GM12878 (cell line): ENCODE measurements at regions not wholly inside any gene's neighbourhood (a gene's known extent, or its start where the extent isn't known, plus 50 kb on each side); places are given as distances from the start of the nearest gene placed in this dataset.

Source experiments
- ATAC-seq: fragments of 200-7000 bp; cut with Tn5 transposase; 3 replicates; pipeline ENCODE4 v1.9.1; 2020; ENCODE audit warnings: mild to moderate bottlenecking, moderate library complexity
- BruUV-seq: library from RNA; stranded (reverse); fragments of 400-500 nt; replicated peaks from 2 replicates; lab custom pipeline; 2021; lab: Mats Ljungman, UMichigan
- CTCF ChIA-PET: fragments of 300-600 bp; sonication (Branson Sonifier 250); formaldehyde crosslinking; extraction: SDS; loops from one replicate; lab custom pipeline; 2021; ENCODE audit warnings: inconsistent platforms; lab: Yijun Ruan, JAX
- POLR2A ChIA-PET: fragments of 350-600 bp; formaldehyde crosslinking; extraction: SDS; loops from one replicate; lab custom pipeline; 2021; ENCODE audit warnings: inconsistent platforms; lab: Charles Lee
- RAD21 ChIA-PET: fragments of 300-600 bp; sonication (Branson Sonifier 250); formaldehyde crosslinking; loops from one replicate; lab custom pipeline; 2023; ENCODE audit warnings: antibody characterized with exemption; ENCODE audit not compliant: unreplicated experiment; lab: Charles Lee
- SMC1A ChIA-PET: fragments of 300-600 bp; sonication (Branson Sonifier 250); formaldehyde crosslinking; loops from one replicate; lab custom pipeline; 2023; ENCODE audit not compliant: unreplicated experiment, uncharacterized antibody; lab: Charles Lee
- DNase-seq: peaks from one replicate; pipeline ENCODE4 v3.0.0-alpha.2; 2011; ENCODE audit warnings: low read depth, low spot score
- FAIRE-seq: peaks from 3 replicates; lab custom pipeline; 2011; peaks lifted over from hg19 to GRCh38; lab: Jason Lieb, UNC
- H2AFZ ChIP-seq: 2 replicates; pipeline ENCODE4 v1.6.0; 2011; ENCODE audit warnings: low read depth, low read length, control low read depth; ENCODE audit not compliant: control insufficient read depth
- H3K27ac ChIP-seq: 2 replicates; pipeline ENCODE4 v1.5.1; 2011; ENCODE audit warnings: control low read depth; ENCODE audit not compliant: control insufficient read depth, insufficient read depth
- H3K27me3 ChIP-seq, 2 experiments: replicated peaks in 1 of 2; 2 replicates each; pipeline versions ENCODE4 v1.6.0 to v1.6.1; 2011; ENCODE audit warnings: low read length in 1 of 2; ENCODE audit not compliant: control insufficient read depth in 2 of 2, insufficient read depth in 2 of 2
- H3K36me3 ChIP-seq, 2 experiments: 2 replicates each; pipeline ENCODE4 v1.5.1; 2011; ENCODE audit warnings: low read length in 1 of 2; ENCODE audit not compliant: control insufficient read depth in 2 of 2, insufficient read depth in 2 of 2
- H3K4me1 ChIP-seq: 2 replicates; pipeline ENCODE4 v1.6.1; 2011; ENCODE audit warnings: mild to moderate bottlenecking, low read length, moderate library complexity, mixed read lengths; ENCODE audit not compliant: control insufficient read depth, insufficient read depth
- H3K4me2 ChIP-seq: 2 replicates; pipeline ENCODE4 v1.6.0; 2011; ENCODE audit warnings: control low read depth; ENCODE audit not compliant: control insufficient read depth, insufficient read depth
- H3K4me3 ChIP-seq: fragments of 200-600 bp; sonication (generic); 2 replicates; pipeline ENCODE4 v1.5.1; 2016
- H3K79me2 ChIP-seq: 2 replicates; pipeline ENCODE4 v1.6.0; 2011; ENCODE audit warnings: low read length; ENCODE audit not compliant: control insufficient read depth, insufficient read depth
- H3K9ac ChIP-seq: 2 replicates; pipeline ENCODE4 v1.8.0; 2011; ENCODE audit warnings: low read length, control low read depth, mixed read lengths; ENCODE audit not compliant: control insufficient read depth, insufficient read depth
- H3K9me3 ChIP-seq: replicated peaks from 3 replicates; pipeline ENCODE4 v1.5.1; 2011; ENCODE audit warnings: mild to moderate bottlenecking, low read length; ENCODE audit not compliant: control insufficient read depth, insufficient read depth
- H4K20me1 ChIP-seq: 2 replicates; pipeline ENCODE4 v1.6.0; 2011; ENCODE audit not compliant: control insufficient read depth, insufficient read depth
- CBFB ChIP-seq: IDR thresholded peaks from 2 replicates; pipeline ENCODE4 v1.6.1; 2016; ENCODE audit warnings: antibody characterized with exemption, low read depth
- CBX5 ChIP-seq: sonication (generic); IDR thresholded peaks from 2 replicates; pipeline ENCODE4 v1.6.1; 2016; ENCODE audit warnings: low read depth, moderate library complexity, mild to moderate bottlenecking, inconsistent platforms
- FOS ChIP-seq: IDR thresholded peaks from 3 replicates; pipeline ENCODE4 v1.6.1; 2011; ENCODE audit warnings: borderline replicate concordance; ENCODE audit not compliant: insufficient read length; ENCODE audit errors: extremely low read depth
- IKZF2 ChIP-seq, 2 experiments: fragments of 450-650 bp; IDR thresholded peaks; 2 replicates each; pipeline ENCODE4 v1.6.1; 2017; ENCODE audit warnings: mild to moderate bottlenecking in 2 of 2, moderate library complexity in 2 of 2
- PAX8 ChIP-seq: fragments of 450-650 bp; IDR thresholded peaks from 2 replicates; pipeline ENCODE4 v1.6.1; 2017; ENCODE audit warnings: mild to moderate bottlenecking, moderate library complexity
- RUNX3 ChIP-seq: IDR thresholded peaks from 2 replicates; pipeline ENCODE4 v1.6.1; 2012; ENCODE audit warnings: low read length, inconsistent platforms
- SP1 ChIP-seq: IDR thresholded peaks from one replicate; pipeline ENCODE4 v1.6.1; 2011; ENCODE audit warnings: low read depth, low read length
- STAT1 ChIP-seq: fragments of 450-650 bp; conservative IDR thresholded peaks from 2 replicates; pipeline ENCODE4 v1.6.1; 2014; ENCODE audit warnings: antibody characterized with exemption, mild to moderate bottlenecking
- SUZ12 ChIP-seq: fragments of 200-600 bp; sonication (generic); IDR thresholded peaks from one replicate; pipeline ENCODE4 v1.6.1; 2018; ENCODE audit warnings: antibody characterized with exemption, mild to moderate bottlenecking; ENCODE audit not compliant: unreplicated experiment
- ZZZ3 ChIP-seq: IDR thresholded peaks from 2 replicates; pipeline ENCODE4 v1.6.1; 2011; ENCODE audit warnings: low read depth; ENCODE audit not compliant: control insufficient read depth, insufficient read length
- WGBS: methylation state at CpG from one replicate; pipeline ENCODE4 v1.1.6; 2016; ENCODE audit warnings: low lambda C conversion rate; ENCODE audit not compliant: insufficient replicate concordance, insufficient coverage; ENCODE audit errors: missing lambda C conversion rate; 5-methylcytosine and 5-hydroxymethylcytosine counted together
- in situ Hi-C: fragments of 300-500 bp; cut with MboI; formaldehyde crosslinking; loops from 9 replicates; pipeline ENCODE4 v1.14.3; 2018; ENCODE audit warnings: mixed read lengths
- intact Hi-C: fragments of 100-400 bp; cut with micrococcal nuclease; formaldehyde crosslinking; loops from one replicate; pipeline ENCODE4 v1.14.2; 2022; ENCODE audit not compliant: unreplicated experiment
- TF ChIP-seq, protein P1 (sequence below): fragments of 450-650 bp; conservative IDR thresholded peaks from 2 replicates; pipeline ENCODE4 v1.6.1; 2017; ENCODE audit warnings: mild to moderate bottlenecking, moderate library complexity
- TF ChIP-seq, protein P2 (sequence below): IDR thresholded peaks from 2 replicates; pipeline ENCODE4 v1.6.1; 2012; ENCODE audit warnings: mild to moderate bottlenecking, low read depth, low read length

DNA sequence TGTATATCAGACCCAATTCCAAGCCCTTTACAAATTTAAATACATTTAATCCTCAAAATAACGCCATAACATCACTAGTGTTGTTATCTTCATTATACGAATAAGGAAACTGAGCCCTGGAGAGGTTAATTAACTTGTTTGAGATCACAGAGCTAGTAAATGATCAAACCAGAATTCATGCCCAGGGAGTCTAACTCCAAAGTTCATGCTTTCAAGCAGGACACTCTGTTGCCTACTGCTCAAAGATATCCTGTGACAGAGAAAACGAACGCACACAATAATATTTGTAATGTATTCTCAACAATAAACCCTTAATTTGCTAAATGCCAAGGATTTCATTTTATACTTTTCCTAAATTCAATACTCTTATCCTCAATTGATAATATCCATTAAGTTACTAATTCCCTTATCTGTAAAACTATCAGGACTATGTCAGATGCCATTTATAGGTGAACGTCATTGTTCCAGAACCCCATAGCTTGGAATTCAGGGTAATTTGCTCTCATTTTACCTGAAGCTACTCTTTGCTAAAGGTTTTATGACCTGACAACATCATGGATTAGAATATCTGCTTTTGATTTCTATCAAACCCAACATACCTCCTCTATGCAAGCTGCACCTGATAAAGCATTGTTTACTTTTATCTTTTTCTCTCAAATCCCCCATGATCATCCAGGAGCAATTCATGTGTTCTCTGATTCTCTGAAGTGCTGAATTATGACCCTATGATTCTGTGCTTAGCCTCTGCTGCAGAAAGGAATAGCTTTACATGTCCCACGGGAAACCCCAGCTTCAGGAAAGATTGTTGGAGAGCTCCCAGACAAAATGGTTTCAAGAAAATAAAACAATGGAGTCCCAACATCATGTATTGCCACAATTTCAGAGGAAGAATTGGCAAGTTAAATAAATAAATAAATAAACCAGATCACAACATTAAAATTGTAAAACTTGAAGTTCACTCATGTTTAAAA is 150.2 kb upstream of the CDK1 start:
- ChIA-PET RAD21 (no interaction called here), POLR2A (no interaction called here), SMC1A (no interaction called here), CTCF (interaction anchor here (1.5 kb wide), 1 partner anchor 33 kb away, joined by 3 read pairs; no protein-coding TSS in a partner anchor)
- Histone ChIP-seq H2AFZ (no peak overlapping the region), H3K36me3 (no peaks in the 10 kb centered on the region), H3K4me3 (no peak overlapping the region), H4K20me1 (no peaks in the 10 kb centered on the region), H3K27me3 (no peaks in the 10 kb centered on the region), H3K79me2 (no peaks in the 10 kb centered on the region), H3K9me3 (no peaks in the 10 kb centered on the region), H3K9ac (no peak overlapping the region), H3K27ac (no peak overlapping the region)
- no peak for ATAC-seq
- FAIRE-seq = no peak
- intact Hi-C loops = no loop called here
- 50% methylated on average over 6 of the region's 6 CpGs for WGBS
- no peak for DNase-seq
- TF ChIP-seq FOS = no peak
- TF ChIP-seq PAX8 = no peak
- TF ChIP-seq, protein P1, sequence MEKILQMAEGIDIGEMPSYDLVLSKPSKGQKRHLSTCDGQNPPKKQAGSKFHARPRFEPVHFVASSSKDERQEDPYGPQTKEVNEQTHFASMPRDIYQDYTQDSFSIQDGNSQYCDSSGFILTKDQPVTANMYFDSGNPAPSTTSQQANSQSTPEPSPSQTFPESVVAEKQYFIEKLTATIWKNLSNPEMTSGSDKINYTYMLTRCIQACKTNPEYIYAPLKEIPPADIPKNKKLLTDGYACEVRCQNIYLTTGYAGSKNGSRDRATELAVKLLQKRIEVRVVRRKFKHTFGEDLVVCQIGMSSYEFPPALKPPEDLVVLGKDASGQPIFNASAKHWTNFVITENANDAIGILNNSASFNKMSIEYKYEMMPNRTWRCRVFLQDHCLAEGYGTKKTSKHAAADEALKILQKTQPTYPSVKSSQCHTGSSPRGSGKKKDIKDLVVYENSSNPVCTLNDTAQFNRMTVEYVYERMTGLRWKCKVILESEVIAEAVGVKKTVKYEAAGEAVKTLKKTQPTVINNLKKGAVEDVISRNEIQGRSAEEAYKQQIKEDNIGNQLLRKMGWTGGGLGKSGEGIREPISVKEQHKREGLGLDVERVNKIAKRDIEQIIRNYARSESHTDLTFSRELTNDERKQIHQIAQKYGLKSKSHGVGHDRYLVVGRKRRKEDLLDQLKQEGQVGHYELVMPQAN = no peak
- no peak for TF ChIP-seq ZZZ3
- no peak for TF ChIP-seq STAT1
- TF ChIP-seq, protein P2, sequence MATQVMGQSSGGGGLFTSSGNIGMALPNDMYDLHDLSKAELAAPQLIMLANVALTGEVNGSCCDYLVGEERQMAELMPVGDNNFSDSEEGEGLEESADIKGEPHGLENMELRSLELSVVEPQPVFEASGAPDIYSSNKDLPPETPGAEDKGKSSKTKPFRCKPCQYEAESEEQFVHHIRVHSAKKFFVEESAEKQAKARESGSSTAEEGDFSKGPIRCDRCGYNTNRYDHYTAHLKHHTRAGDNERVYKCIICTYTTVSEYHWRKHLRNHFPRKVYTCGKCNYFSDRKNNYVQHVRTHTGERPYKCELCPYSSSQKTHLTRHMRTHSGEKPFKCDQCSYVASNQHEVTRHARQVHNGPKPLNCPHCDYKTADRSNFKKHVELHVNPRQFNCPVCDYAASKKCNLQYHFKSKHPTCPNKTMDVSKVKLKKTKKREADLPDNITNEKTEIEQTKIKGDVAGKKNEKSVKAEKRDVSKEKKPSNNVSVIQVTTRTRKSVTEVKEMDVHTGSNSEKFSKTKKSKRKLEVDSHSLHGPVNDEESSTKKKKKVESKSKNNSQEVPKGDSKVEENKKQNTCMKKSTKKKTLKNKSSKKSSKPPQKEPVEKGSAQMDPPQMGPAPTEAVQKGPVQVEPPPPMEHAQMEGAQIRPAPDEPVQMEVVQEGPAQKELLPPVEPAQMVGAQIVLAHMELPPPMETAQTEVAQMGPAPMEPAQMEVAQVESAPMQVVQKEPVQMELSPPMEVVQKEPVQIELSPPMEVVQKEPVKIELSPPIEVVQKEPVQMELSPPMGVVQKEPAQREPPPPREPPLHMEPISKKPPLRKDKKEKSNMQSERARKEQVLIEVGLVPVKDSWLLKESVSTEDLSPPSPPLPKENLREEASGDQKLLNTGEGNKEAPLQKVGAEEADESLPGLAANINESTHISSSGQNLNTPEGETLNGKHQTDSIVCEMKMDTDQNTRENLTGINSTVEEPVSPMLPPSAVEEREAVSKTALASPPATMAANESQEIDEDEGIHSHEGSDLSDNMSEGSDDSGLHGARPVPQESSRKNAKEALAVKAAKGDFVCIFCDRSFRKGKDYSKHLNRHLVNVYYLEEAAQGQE = no peak
- no peak for TF ChIP-seq SUZ12
- no peak for TF ChIP-seq CBFB
- no peak for TF ChIP-seq IKZF2 (IDR thresholded peaks at IDR 0.05)
- TF ChIP-seq SP1 = no peak
- no peak for TF ChIP-seq RUNX3
- no peak for TF ChIP-seq CBX5
- TF ChIP-seq, all 136 proteins: peak for 0
- BruUV-seq = no TSS peak
- Histone ChIP-seq H3K4me1 (no peaks in the 10 kb centered on the region), H3K4me2 (no peak overlapping the region)
- in situ Hi-C loops = no loop called here
